NCI-H748 (cell line): ENCODE measurements at regions not wholly inside any gene's neighbourhood (a gene's known extent, or its start where the extent isn't known, plus 50 kb on each side); places are given as distances from the start of the nearest gene placed in this dataset.

ENCODE experiments used
- DNase-seq: peaks from one replicate; lab custom pipeline; 2025; ENCODE audit not compliant: unreplicated experiment; lab: John Stamatoyannopoulos, UW

GRCh38 chr1:69497441-69498221, 70.1 kb upstream of the LRRC7 start:
- no peak for DNase-seq

- DNase-seq, result no peak
Observed at GRCh38 chr1:69498711-69499110, 69.0 kb upstream of the LRRC7 start.

- no peak for DNase-seq
Observed at GRCh38 chr1:69499203-69499803, 68.4 kb upstream of the LRRC7 start.

DNA sequence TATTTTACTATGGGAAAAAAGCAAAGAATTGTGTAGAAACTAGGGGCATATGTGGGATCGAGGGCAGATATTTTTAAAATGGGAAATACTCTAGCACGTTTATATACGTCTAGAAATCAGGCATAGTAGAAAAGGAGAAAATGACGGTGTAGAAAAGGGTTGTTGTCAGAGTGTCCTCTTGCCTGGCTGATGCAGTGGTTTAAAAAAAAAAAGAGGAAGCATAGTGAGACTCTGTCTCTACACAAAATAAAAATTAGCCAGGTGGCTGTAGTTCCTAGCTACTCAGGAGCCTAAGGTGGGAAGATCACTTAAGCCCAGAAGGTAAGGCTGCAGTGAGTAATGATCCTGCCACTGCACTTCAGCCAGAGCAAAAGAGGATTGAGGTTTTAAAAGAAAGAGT, 64.7 kb upstream of the LRRC7 start:
- no peak for DNase-seq

- no peak for DNase-seq
Observed at GRCh38 chr1:69504730-69505252, 62.9 kb upstream of the LRRC7 start.

DNA sequence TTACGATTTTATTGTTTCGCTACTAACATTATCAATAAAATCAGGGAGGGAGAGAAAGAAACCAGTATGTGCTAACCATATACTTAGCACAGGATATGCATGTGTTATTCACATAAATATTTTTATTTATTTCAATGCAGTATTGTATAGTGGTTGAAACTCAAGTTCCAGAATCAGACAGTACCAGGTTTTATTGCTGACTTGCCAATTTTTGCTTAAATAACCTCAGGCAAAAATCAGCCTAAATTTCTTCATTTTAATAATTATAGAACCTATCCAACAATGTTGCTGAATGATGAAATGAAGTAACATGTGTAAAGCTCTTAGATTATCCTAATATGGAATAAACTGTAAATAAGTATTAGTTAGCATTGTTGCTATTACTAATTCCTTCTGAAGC, 61.4 kb upstream of the LRRC7 start:
- no peak for DNase-seq

GRCh38 chr1:69506721-69507120, 61.0 kb upstream of the LRRC7 start:
- DNase-seq, result no peak

GRCh38 chr1:69510026-69510425, 57.7 kb upstream of the LRRC7 start:
- DNase-seq, result no peak

- DNase-seq, result no peak
Observed at GRCh38 chr1:69511426-69512192, 56.1 kb upstream of the LRRC7 start.

- no peak for DNase-seq
Observed at GRCh38 chr1:69513601-69514000, 54.1 kb upstream of the LRRC7 start.
